ENCODE measurements at regions not wholly inside any gene's neighbourhood (a gene's known extent, or its start where the extent isn't known, plus 50 kb on each side); places are given as distances from the start of the nearest gene placed in this dataset.

DNA sequence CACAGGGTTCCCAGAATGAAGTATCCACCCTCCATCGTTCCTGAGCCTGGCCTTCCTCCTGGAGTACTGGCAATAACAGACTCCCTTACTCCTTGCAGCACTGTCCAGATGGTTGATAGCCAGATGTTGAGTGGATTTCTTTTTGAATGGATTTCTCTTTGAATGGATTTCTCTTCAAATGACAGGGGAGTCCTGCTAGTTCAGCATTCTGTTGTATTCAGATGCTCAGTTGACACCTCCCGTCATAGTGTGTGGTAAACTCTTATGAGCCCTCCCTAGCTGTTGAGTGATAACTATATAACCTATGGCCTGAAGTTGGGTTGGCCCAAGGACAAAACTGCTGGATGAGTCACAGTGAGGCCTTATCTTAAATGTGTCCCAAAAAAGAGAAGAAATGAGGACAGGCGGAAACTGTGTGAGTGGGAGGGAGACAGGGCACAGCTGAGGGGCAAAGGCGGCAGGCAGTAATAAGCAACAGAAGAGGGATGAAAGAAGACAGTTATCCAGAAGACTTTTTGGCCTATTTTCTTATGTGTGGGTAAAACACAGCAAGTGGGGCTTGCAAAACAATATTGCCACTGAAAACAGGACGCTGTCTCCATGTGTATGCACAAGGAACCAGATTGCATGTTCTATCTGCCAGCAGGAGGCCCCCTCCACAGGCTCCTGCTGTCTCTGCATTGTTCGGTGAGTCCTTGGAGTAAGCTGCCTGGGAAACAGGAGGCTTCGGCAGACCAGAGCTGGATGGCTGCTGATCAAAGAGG is 209.5 kb upstream of the S1PR3 start:
- Histone ChIP-seq H4K5ac (ENCODE audit: insufficient read length, low read depth, low read length) (no peak overlapping the region), H3K9me3 (ENCODE audit: insufficient read depth in 2 of 2, low read depth in 1 of 2, low read length in 1 of 2) (no peaks in the 10 kb centered on the region), H3K4me2 (ENCODE audit: insufficient read depth in 1 of 2, low read depth in 2 of 2, low read length in 2 of 2) (no peak overlapping the region), H3K4ac (replicated peaks; ENCODE audit: insufficient read length, low read depth, low read length) (no peak overlapping the region), H3K4me3 (ENCODE audit: extremely low read depth in 1 of 4, insufficient read depth in 2 of 4, low read depth in 3 of 4, low read length in 4 of 4) (no peak overlapping the region), H2BK20ac (ENCODE audit: low read length) (no peak overlapping the region), H3K27me3 (replicated peaks in 1 of 4; ENCODE audit: control insufficient read depth in 3 of 4, extremely low read depth in 1 of 4, insufficient read depth in 3 of 4, low read length in 3 of 4) (no peaks in the 10 kb centered on the region), H3K23me2 (ENCODE audit: low read depth, low read length) (no peaks in the 10 kb centered on the region), H3K79me2 (ENCODE audit: control insufficient read depth in 1 of 2, insufficient read depth in 2 of 2, low read length in 2 of 2) (no peaks in the 10 kb centered on the region), H3K23ac (ENCODE audit: insufficient read length) (no peak overlapping the region), H3K9ac (replicated peaks in 1 of 4; ENCODE audit: extremely low read depth in 1 of 4, low read depth in 3 of 4, low read length in 3 of 4) (no peak overlapping the region; a peak in 1 of 7 replicates), H2AK5ac (ENCODE audit: low read depth, low read length) (no peak overlapping the region), H2BK15ac (ENCODE audit: low read length) (no peak overlapping the region), H3K79me1 (ENCODE audit: low read depth, low read length) (no peaks in the 10 kb centered on the region), H2BK12ac (ENCODE audit: low read depth, low read length) (no peak overlapping the region), H4K8ac (ENCODE audit: extremely low read depth, insufficient read depth, low read length) (no peak overlapping the region), H2BK5ac (ENCODE audit: low read depth, low read length) (no peak overlapping the region), H3K14ac (ENCODE audit: insufficient read length) (no peak overlapping the region), H3K4me1 (replicated peaks in 1 of 4; ENCODE audit: control insufficient read depth in 3 of 4, insufficient read depth in 4 of 4, low read length in 3 of 4) (0 out of 7 replicates have a peak, but pooled peaks cover 0 to 3% (median under 1%) of the 10 kb centered on the region in 4 experiments), H4K20me1 (replicated peaks in 1 of 2; ENCODE audit: control insufficient read depth in 1 of 2, insufficient read depth in 2 of 2, low read length in 2 of 2) (no peaks in the 10 kb centered on the region), H3K27ac (ENCODE audit: low read depth, low read length) (no peak overlapping the region), H3K56ac (replicated peaks; ENCODE audit: insufficient read length, low read depth, low read length) (no peak overlapping the region), H4K91ac (replicated peaks; ENCODE audit: insufficient read length, low read length) (no peak overlapping the region), H2AFZ (ENCODE audit: low read length) (no peak overlapping the region), H3K18ac (ENCODE audit: extremely low read depth, low read length) (no peak overlapping the region), H2BK120ac (replicated peaks; ENCODE audit: low read depth, low read length) (no peak overlapping the region), H3K36me3 (ENCODE audit: control insufficient read depth in 2 of 4, insufficient read depth in 4 of 4, low read length in 3 of 4) (no peaks in the 10 kb centered on the region)
- TF ChIP-seq, protein P1, sequence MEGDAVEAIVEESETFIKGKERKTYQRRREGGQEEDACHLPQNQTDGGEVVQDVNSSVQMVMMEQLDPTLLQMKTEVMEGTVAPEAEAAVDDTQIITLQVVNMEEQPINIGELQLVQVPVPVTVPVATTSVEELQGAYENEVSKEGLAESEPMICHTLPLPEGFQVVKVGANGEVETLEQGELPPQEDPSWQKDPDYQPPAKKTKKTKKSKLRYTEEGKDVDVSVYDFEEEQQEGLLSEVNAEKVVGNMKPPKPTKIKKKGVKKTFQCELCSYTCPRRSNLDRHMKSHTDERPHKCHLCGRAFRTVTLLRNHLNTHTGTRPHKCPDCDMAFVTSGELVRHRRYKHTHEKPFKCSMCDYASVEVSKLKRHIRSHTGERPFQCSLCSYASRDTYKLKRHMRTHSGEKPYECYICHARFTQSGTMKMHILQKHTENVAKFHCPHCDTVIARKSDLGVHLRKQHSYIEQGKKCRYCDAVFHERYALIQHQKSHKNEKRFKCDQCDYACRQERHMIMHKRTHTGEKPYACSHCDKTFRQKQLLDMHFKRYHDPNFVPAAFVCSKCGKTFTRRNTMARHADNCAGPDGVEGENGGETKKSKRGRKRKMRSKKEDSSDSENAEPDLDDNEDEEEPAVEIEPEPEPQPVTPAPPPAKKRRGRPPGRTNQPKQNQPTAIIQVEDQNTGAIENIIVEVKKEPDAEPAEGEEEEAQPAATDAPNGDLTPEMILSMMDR (IDR thresholded peaks at IDR 0.05; ENCODE audit: control extremely low read depth in 1 of 3, insufficient read depth in 1 of 3, low read depth in 1 of 3, low read length in 3 of 3), result peak in 2 of 3 experiments; percentile 13 to 27; a peak in 1 of 4 replicates
- TF ChIP-seq RAD21 (IDR thresholded peaks at IDR 0.05 in 1 of 2, conservative IDR thresholded peaks at IDR 0.05 in 1 of 2; ENCODE audit: low read depth in 2 of 2, low read length in 2 of 2), result peak; percentile 7 to 39; a peak in 1 of 4 replicates
- no peak for TF ChIP-seq SIN3A (conservative IDR thresholded peaks at IDR 0.05 in 1 of 2, IDR thresholded peaks at IDR 0.05 in 1 of 2; ENCODE audit: low read depth in 1 of 2, low read length in 2 of 2)
- CTCF ChIA-PET (ENCODE audit: partially characterized antibody), result interaction anchor here (0.5 to 1.5 kb wide), 5 partner anchors 13 to 695 kb away, joined by 3 to 4 read pairs (median 3); no protein-coding TSS in a partner anchor
- no peak for FAIRE-seq
- 82% methylated on average over 7 of the region's 7 CpGs; no CpG with 5 or more reads in 1 of the 2 experiments for WGBS, 2 experiments (ENCODE audit: extremely low coverage in 1 of 2, insufficient coverage in 1 of 2, insufficient read length in 1 of 2, insufficient replicate concordance in 2 of 2, low coverage in 1 of 2, low lambda C conversion rate in 2 of 2, missing lambda C conversion rate in 1 of 2)
- POLR2A ChIA-PET (ENCODE audit: partially characterized antibody), result no interaction called here
- peak in 1 of 2 experiments; percentile 13 for DNase-seq (ENCODE audit: low read depth in 1 of 2, low spot score in 2 of 2)

All from H1 (cell line).